GM12878 (cell line): ENCODE measurements at regions not wholly inside any gene's neighbourhood (a gene's known extent, or its start where the extent isn't known, plus 50 kb on each side); places are given as distances from the start of the nearest gene placed in this dataset.

Experiments used
- ATAC-seq: fragments of 200-7000 bp; cut with Tn5 transposase; 3 replicates; pipeline ENCODE4 v1.9.1; 2020; ENCODE audit warnings: mild to moderate bottlenecking, moderate library complexity
- BruUV-seq: library from RNA; stranded (reverse); fragments of 400-500 nt; replicated peaks from 2 replicates; lab custom pipeline; 2021; lab: Mats Ljungman, UMichigan
- CTCF ChIA-PET: fragments of 300-600 bp; sonication (Branson Sonifier 250); formaldehyde crosslinking; extraction: SDS; loops from one replicate; lab custom pipeline; 2021; ENCODE audit warnings: inconsistent platforms; lab: Yijun Ruan, JAX
- POLR2A ChIA-PET: fragments of 350-600 bp; formaldehyde crosslinking; extraction: SDS; loops from one replicate; lab custom pipeline; 2021; ENCODE audit warnings: inconsistent platforms; lab: Charles Lee
- RAD21 ChIA-PET: fragments of 300-600 bp; sonication (Branson Sonifier 250); formaldehyde crosslinking; loops from one replicate; lab custom pipeline; 2023; ENCODE audit warnings: antibody characterized with exemption; ENCODE audit not compliant: unreplicated experiment; lab: Charles Lee
- SMC1A ChIA-PET: fragments of 300-600 bp; sonication (Branson Sonifier 250); formaldehyde crosslinking; loops from one replicate; lab custom pipeline; 2023; ENCODE audit not compliant: unreplicated experiment, uncharacterized antibody; lab: Charles Lee
- DNase-seq: peaks from one replicate; pipeline ENCODE4 v3.0.0-alpha.2; 2011; ENCODE audit warnings: low read depth, low spot score
- FAIRE-seq: peaks from 3 replicates; lab custom pipeline; 2011; peaks lifted over from hg19 to GRCh38; lab: Jason Lieb, UNC
- H2AFZ ChIP-seq: 2 replicates; pipeline ENCODE4 v1.6.0; 2011; ENCODE audit warnings: low read depth, low read length, control low read depth; ENCODE audit not compliant: control insufficient read depth
- H3K27ac ChIP-seq: 2 replicates; pipeline ENCODE4 v1.5.1; 2011; ENCODE audit warnings: control low read depth; ENCODE audit not compliant: control insufficient read depth, insufficient read depth
- H3K27me3 ChIP-seq, 2 experiments: replicated peaks in 1 of 2; 2 replicates each; pipeline versions ENCODE4 v1.6.0 to v1.6.1; 2011; ENCODE audit warnings: low read length in 1 of 2; ENCODE audit not compliant: control insufficient read depth in 2 of 2, insufficient read depth in 2 of 2
- H3K36me3 ChIP-seq, 2 experiments: 2 replicates each; pipeline ENCODE4 v1.5.1; 2011; ENCODE audit warnings: low read length in 1 of 2; ENCODE audit not compliant: control insufficient read depth in 2 of 2, insufficient read depth in 2 of 2
- H3K4me1 ChIP-seq: 2 replicates; pipeline ENCODE4 v1.6.1; 2011; ENCODE audit warnings: mild to moderate bottlenecking, low read length, moderate library complexity, mixed read lengths; ENCODE audit not compliant: control insufficient read depth, insufficient read depth
- H3K4me2 ChIP-seq: 2 replicates; pipeline ENCODE4 v1.6.0; 2011; ENCODE audit warnings: control low read depth; ENCODE audit not compliant: control insufficient read depth, insufficient read depth
- H3K4me3 ChIP-seq: fragments of 200-600 bp; sonication (generic); 2 replicates; pipeline ENCODE4 v1.5.1; 2016
- H3K79me2 ChIP-seq: 2 replicates; pipeline ENCODE4 v1.6.0; 2011; ENCODE audit warnings: low read length; ENCODE audit not compliant: control insufficient read depth, insufficient read depth
- H3K9ac ChIP-seq: 2 replicates; pipeline ENCODE4 v1.8.0; 2011; ENCODE audit warnings: low read length, control low read depth, mixed read lengths; ENCODE audit not compliant: control insufficient read depth, insufficient read depth
- H3K9me3 ChIP-seq: replicated peaks from 3 replicates; pipeline ENCODE4 v1.5.1; 2011; ENCODE audit warnings: mild to moderate bottlenecking, low read length; ENCODE audit not compliant: control insufficient read depth, insufficient read depth
- H4K20me1 ChIP-seq: 2 replicates; pipeline ENCODE4 v1.6.0; 2011; ENCODE audit not compliant: control insufficient read depth, insufficient read depth
- CBFB ChIP-seq: IDR thresholded peaks from 2 replicates; pipeline ENCODE4 v1.6.1; 2016; ENCODE audit warnings: antibody characterized with exemption, low read depth
- CREM ChIP-seq: IDR thresholded peaks from 2 replicates; pipeline ENCODE4 v1.6.1; 2014; ENCODE audit warnings: antibody characterized with exemption, low read depth
- DPF2 ChIP-seq: fragments of 450-650 bp; IDR thresholded peaks from 2 replicates; pipeline ENCODE4 v1.6.1; 2017; ENCODE audit warnings: mild to moderate bottlenecking
- ESRRA ChIP-seq: IDR thresholded peaks from 2 replicates; pipeline ENCODE4 v1.6.1; 2012; ENCODE audit warnings: mild to moderate bottlenecking, low read length, improper control_type of control experiment
- GABPA ChIP-seq: IDR thresholded peaks from 2 replicates; pipeline ENCODE4 v1.6.1; 2014; ENCODE audit warnings: antibody characterized with exemption, low read depth, mild to moderate bottlenecking, inconsistent platforms
- MTA3 ChIP-seq: IDR thresholded peaks from 2 replicates; pipeline ENCODE4 v1.6.1; 2012; ENCODE audit warnings: low read length, inconsistent platforms, borderline replicate concordance
- MYB ChIP-seq: fragments of 150-350 bp; IDR thresholded peaks from 2 replicates; pipeline ENCODE4 v1.6.1; 2014; ENCODE audit warnings: mild to moderate bottlenecking, low read depth, low read length, borderline replicate concordance
- NBN ChIP-seq: fragments of 450-650 bp; IDR thresholded peaks from 2 replicates; pipeline ENCODE4 v1.6.1; 2016
- NR2C1 ChIP-seq: fragments of 450-650 bp; IDR thresholded peaks from 2 replicates; pipeline ENCODE4 v1.6.1; 2017; ENCODE audit warnings: antibody characterized with exemption, mild to moderate bottlenecking, moderate library complexity
- RAD21 ChIP-seq: IDR thresholded peaks from 2 replicates; pipeline ENCODE4 v1.6.1; 2011; ENCODE audit warnings: mild to moderate bottlenecking, low read depth, low read length, moderate library complexity; ENCODE audit not compliant: insufficient read depth
- RB1 ChIP-seq: fragments of 450-650 bp; formaldehyde crosslinking; IDR thresholded peaks from 2 replicates; pipeline ENCODE4 v1.6.1; 2017; ENCODE audit warnings: mild to moderate bottlenecking, borderline replicate concordance
- SMAD1 ChIP-seq: fragments of 450-650 bp; IDR thresholded peaks from 2 replicates; pipeline ENCODE4 v1.6.1; 2018; ENCODE audit warnings: mild to moderate bottlenecking, low read depth; ENCODE audit not compliant: partially characterized antibody
- TCF7 ChIP-seq: IDR thresholded peaks from 2 replicates; pipeline ENCODE4 v1.6.1; 2014; ENCODE audit warnings: antibody characterized with exemption, borderline replicate concordance
- WGBS: methylation state at CpG from one replicate; pipeline ENCODE4 v1.1.6; 2016; ENCODE audit warnings: low lambda C conversion rate; ENCODE audit not compliant: insufficient replicate concordance, insufficient coverage; ENCODE audit errors: missing lambda C conversion rate; 5-methylcytosine and 5-hydroxymethylcytosine counted together
- in situ Hi-C: fragments of 300-500 bp; cut with MboI; formaldehyde crosslinking; loops from 9 replicates; pipeline ENCODE4 v1.14.3; 2018; ENCODE audit warnings: mixed read lengths
- intact Hi-C: fragments of 100-400 bp; cut with micrococcal nuclease; formaldehyde crosslinking; loops from one replicate; pipeline ENCODE4 v1.14.2; 2022; ENCODE audit not compliant: unreplicated experiment
- TF ChIP-seq, protein P1 (sequence below): fragments of 450-650 bp; conservative IDR thresholded peaks from 2 replicates; pipeline ENCODE4 v1.6.1; 2017; ENCODE audit warnings: mild to moderate bottlenecking, moderate library complexity
- TF ChIP-seq, protein P2 (sequence below): IDR thresholded peaks from 2 replicates; pipeline ENCODE4 v1.6.1; 2012; ENCODE audit warnings: low read depth, low read length, improper control_type of control experiment
- TF ChIP-seq, protein P3 (sequence below): fragments of 450-650 bp; IDR thresholded peaks from 2 replicates; pipeline ENCODE4 v1.6.1; 2016; ENCODE audit warnings: mild to moderate bottlenecking

GRCh38 chr2:204346906-204347305 lies 198.4 kb upstream of the PARD3B start (continued):
- TF ChIP-seq RAD21 (no peak), ESRRA (no peak), NBN (no peak), CREM (no peak), TCF7 (no peak)

DNA sequence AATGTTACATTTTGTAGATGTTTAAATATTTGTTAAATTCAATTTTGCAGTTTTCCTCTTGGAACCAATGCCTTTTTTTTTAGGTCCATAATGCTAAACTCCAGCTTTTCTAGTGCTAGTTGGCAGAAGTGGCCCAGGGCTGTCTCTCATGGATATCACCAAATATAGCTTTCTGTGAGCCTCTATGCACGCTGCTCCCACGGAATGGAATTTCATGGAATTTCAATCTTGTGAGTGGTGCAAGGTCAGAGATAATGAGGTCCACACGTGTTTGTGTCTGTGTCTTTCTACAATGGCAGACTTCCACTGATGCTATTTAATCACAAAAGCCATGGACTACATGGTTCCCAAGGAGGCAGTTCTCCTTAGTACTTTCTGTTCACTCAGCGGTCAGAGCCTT lies 191.5 kb upstream of the PARD3B start:
- ATAC-seq = no peak
- 20% methylated on average over 4 of the region's 4 CpGs for WGBS
- Histone ChIP-seq H3K27me3 (no peaks in the 10 kb centered on the region), H3K9me3 (no peaks in the 10 kb centered on the region), H3K4me2 (no peak overlapping the region), H4K20me1 (no peaks in the 10 kb centered on the region), H3K4me3 (no peak overlapping the region), H2AFZ (no peak overlapping the region), H3K79me2 (no peaks in the 10 kb centered on the region), H3K36me3 (no peaks in the 10 kb centered on the region), H3K27ac (no peak overlapping the region), H3K4me1 (no peaks in the 10 kb centered on the region), H3K9ac (no peak overlapping the region)
- BruUV-seq = no TSS peak
- SMC1A ChIA-PET = no interaction called here
- POLR2A ChIA-PET = no interaction called here
- CTCF ChIA-PET = interaction anchor here (0.5 kb wide), 1 partner anchor 29 kb away, joined by 3 read pairs; no protein-coding TSS in a partner anchor
- DNase-seq = no peak
- FAIRE-seq = no peak
- RAD21 ChIA-PET = no interaction called here
- intact Hi-C loops (no loop called here), in situ Hi-C loops (no loop called here)
- TF ChIP-seq CBFB (no peak), GABPA (no peak), DPF2 (no peak), NR2C1 (no peak), MYB (no peak), SMAD1 (no peak), RB1 (no peak), MTA3 (no peak)
- TF ChIP-seq, protein P1, sequence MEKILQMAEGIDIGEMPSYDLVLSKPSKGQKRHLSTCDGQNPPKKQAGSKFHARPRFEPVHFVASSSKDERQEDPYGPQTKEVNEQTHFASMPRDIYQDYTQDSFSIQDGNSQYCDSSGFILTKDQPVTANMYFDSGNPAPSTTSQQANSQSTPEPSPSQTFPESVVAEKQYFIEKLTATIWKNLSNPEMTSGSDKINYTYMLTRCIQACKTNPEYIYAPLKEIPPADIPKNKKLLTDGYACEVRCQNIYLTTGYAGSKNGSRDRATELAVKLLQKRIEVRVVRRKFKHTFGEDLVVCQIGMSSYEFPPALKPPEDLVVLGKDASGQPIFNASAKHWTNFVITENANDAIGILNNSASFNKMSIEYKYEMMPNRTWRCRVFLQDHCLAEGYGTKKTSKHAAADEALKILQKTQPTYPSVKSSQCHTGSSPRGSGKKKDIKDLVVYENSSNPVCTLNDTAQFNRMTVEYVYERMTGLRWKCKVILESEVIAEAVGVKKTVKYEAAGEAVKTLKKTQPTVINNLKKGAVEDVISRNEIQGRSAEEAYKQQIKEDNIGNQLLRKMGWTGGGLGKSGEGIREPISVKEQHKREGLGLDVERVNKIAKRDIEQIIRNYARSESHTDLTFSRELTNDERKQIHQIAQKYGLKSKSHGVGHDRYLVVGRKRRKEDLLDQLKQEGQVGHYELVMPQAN = no peak
- TF ChIP-seq, protein P2, sequence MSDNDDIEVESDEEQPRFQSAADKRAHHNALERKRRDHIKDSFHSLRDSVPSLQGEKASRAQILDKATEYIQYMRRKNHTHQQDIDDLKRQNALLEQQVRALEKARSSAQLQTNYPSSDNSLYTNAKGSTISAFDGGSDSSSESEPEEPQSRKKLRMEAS = no peak
- TF ChIP-seq, protein P3, sequence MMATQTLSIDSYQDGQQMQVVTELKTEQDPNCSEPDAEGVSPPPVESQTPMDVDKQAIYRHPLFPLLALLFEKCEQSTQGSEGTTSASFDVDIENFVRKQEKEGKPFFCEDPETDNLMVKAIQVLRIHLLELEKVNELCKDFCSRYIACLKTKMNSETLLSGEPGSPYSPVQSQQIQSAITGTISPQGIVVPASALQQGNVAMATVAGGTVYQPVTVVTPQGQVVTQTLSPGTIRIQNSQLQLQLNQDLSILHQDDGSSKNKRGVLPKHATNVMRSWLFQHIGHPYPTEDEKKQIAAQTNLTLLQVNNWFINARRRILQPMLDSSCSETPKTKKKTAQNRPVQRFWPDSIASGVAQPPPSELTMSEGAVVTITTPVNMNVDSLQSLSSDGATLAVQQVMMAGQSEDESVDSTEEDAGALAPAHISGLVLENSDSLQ = no peak
